ENCODE measurements at regions not wholly inside any gene's neighbourhood (a gene's known extent, or its start where the extent isn't known, plus 50 kb on each side); places are given as distances from the start of the nearest gene placed in this dataset.

DNA sequence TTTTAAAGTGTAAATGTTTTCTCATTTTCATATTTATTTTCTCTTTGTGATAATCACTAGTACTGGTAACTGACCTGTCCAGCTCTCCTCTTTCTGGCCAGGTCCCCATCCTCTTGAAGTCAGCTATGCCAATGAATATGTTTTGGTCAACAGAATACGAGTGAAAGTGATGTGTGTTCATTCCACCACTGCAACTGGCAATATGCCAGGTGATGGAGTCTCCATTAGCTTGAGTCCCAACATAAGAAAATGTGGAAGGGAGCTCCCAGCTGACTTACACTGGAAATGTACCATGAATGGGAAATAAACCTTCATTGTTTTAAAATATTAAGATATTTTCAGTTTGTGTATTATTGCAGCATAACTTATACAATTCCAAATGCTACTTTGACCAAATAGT, 75.8 kb downstream of the CCDC34 start:
- H3K23ac ChIP-seq (ENCODE audit: low read length), result no peak overlapping the region
- no peaks in the 10 kb centered on the region for H3K27me3 ChIP-seq (ENCODE audit: insufficient read depth, low read length, poor library complexity)
- no peak overlapping the region for H3K9ac ChIP-seq (ENCODE audit: low read length)
- no peak overlapping the region for H2AK5ac ChIP-seq (ENCODE audit: low read length)
- no CpG with 5 or more reads among the region's 1 CpG for whole genome bisulfite sequencing (ENCODE audit: extremely low coverage, insufficient coverage, low lambda C conversion rate)
- H3K18ac ChIP-seq (ENCODE audit: low read length), result no peak overlapping the region
- H3K56ac ChIP-seq (ENCODE audit: low read length), result no peak overlapping the region
- no peak overlapping the region for H4K8ac ChIP-seq (ENCODE audit: low read depth, low read length)
- no peak overlapping the region for H3K27ac ChIP-seq (ENCODE audit: low read depth, low read length)
- H3K79me2 ChIP-seq (ENCODE audit: control insufficient read depth, insufficient read depth, low read length), result no peaks in the 10 kb centered on the region
- peaks cover under 1% of the 10 kb centered on the region for H3K4me1 ChIP-seq (ENCODE audit: control insufficient read depth, low read depth, low read length)
- no peaks in the 10 kb centered on the region for H3K36me3 ChIP-seq (ENCODE audit: control insufficient read depth, insufficient read depth, low read length)
- H2BK120ac ChIP-seq (ENCODE audit: low read depth, low read length), result no peak overlapping the region
- no peak overlapping the region for H4K5ac ChIP-seq (ENCODE audit: low read length)
- H3K4me3 ChIP-seq (ENCODE audit: low read length), result no peak overlapping the region
- no peak overlapping the region for H3K4ac ChIP-seq (ENCODE audit: low read depth, low read length)
- H3K79me1 ChIP-seq (ENCODE audit: low read length), result no peaks in the 10 kb centered on the region
- H3K4me2 ChIP-seq (ENCODE audit: low read length), result no peak overlapping the region
- no peak overlapping the region for H2BK15ac ChIP-seq (replicated peaks; ENCODE audit: low read depth)
- no peak for DNase-seq
- H2BK5ac ChIP-seq (ENCODE audit: low read length), result no peak overlapping the region

GRCh38 chr11:27285761-27286160, 77.3 kb downstream of the CCDC34 start:
- no peak overlapping the region for H3K23ac ChIP-seq (ENCODE audit: low read length)
- peak overlapping the region; percentile 92 for H2BK120ac ChIP-seq (ENCODE audit: low read depth, low read length)
- H2BK15ac ChIP-seq (replicated peaks; ENCODE audit: low read depth), result no peak overlapping the region
- no peak overlapping the region for H2AK5ac ChIP-seq (ENCODE audit: low read length)
- no peaks in the 10 kb centered on the region for H3K36me3 ChIP-seq (ENCODE audit: control insufficient read depth, insufficient read depth, low read length)
- no peak overlapping the region for H3K9ac ChIP-seq (ENCODE audit: low read length)
- no CpG with 5 or more reads among the region's 3 CpGs for WGBS (ENCODE audit: extremely low coverage, insufficient coverage, low lambda C conversion rate)
- no peak overlapping the region for H3K18ac ChIP-seq (ENCODE audit: low read length)
- H3K27ac ChIP-seq (ENCODE audit: low read depth, low read length), result no peak overlapping the region
- H2BK5ac ChIP-seq (ENCODE audit: low read length), result no peak overlapping the region
- H3K27me3 ChIP-seq (ENCODE audit: insufficient read depth, low read length, poor library complexity), result no peaks in the 10 kb centered on the region
- H3K4ac ChIP-seq (ENCODE audit: low read depth, low read length), result no peak overlapping the region
- no peak overlapping the region for H3K4me3 ChIP-seq (ENCODE audit: low read length)
- peaks cover 6% of the 10 kb centered on the region for H3K4me1 ChIP-seq (ENCODE audit: control insufficient read depth, low read depth, low read length)
- H4K5ac ChIP-seq (ENCODE audit: low read length), result no peak overlapping the region
- H3K79me2 ChIP-seq (ENCODE audit: control insufficient read depth, insufficient read depth, low read length), result no peaks in the 10 kb centered on the region
- no peak overlapping the region for H3K56ac ChIP-seq (ENCODE audit: low read length)
- no peak overlapping the region for H3K4me2 ChIP-seq (ENCODE audit: low read length)
- H4K8ac ChIP-seq (ENCODE audit: low read depth, low read length), result no peak overlapping the region
- no peaks in the 10 kb centered on the region for H3K79me1 ChIP-seq (ENCODE audit: low read length)
- no peak for DNase-seq

DNA sequence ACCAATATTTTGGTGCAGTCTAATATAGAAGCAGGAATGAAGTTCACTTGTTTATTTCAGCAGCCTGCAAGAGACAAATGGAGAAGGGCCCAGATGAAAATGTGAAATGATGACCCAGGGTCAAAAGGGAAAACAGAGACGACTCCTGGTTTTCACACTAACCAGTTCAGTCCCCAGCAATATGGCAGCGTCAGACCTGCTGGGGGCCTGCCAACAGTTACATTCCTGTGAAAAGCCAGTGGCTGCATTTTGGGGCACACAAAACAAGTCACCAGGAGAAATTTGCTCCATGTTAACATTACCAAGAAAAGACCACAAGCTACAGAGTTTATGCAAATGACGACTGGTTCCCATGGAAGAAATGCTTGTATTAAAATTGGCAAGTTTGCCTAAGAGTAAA, 80.2 kb downstream of the CCDC34 start:
- Histone ChIP-seq H3K4ac (ENCODE audit: low read depth, low read length) (no peak overlapping the region), H3K9ac (ENCODE audit: low read length) (no peak overlapping the region), H3K56ac (ENCODE audit: low read length) (no peak overlapping the region), H3K4me2 (ENCODE audit: low read length) (no peak overlapping the region), H2BK5ac (ENCODE audit: low read length) (no peak overlapping the region), H3K36me3 (ENCODE audit: control insufficient read depth, insufficient read depth, low read length) (no peaks in the 10 kb centered on the region), H2BK15ac (replicated peaks; ENCODE audit: low read depth) (no peak overlapping the region), H3K4me3 (ENCODE audit: low read length) (no peak overlapping the region), H3K4me1 (ENCODE audit: control insufficient read depth, low read depth, low read length) (peaks cover 6% of the 10 kb centered on the region), H2AK5ac (ENCODE audit: low read length) (no peak overlapping the region), H3K23ac (ENCODE audit: low read length) (no peak overlapping the region), H3K27me3 (ENCODE audit: insufficient read depth, low read length, poor library complexity) (no peaks in the 10 kb centered on the region), H2BK120ac (ENCODE audit: low read depth, low read length) (peak overlapping the region; percentile 76), H4K8ac (ENCODE audit: low read depth, low read length) (peak overlapping the region; percentile 94), H3K27ac (ENCODE audit: low read depth, low read length) (peak overlapping the region; percentile 68), H3K18ac (ENCODE audit: low read length) (peak overlapping the region; percentile 56), H4K5ac (ENCODE audit: low read length) (no peak overlapping the region), H3K79me1 (ENCODE audit: low read length) (no peaks in the 10 kb centered on the region), H3K79me2 (ENCODE audit: control insufficient read depth, insufficient read depth, low read length) (no peaks in the 10 kb centered on the region)
- WGBS (ENCODE audit: extremely low coverage, insufficient coverage, low lambda C conversion rate), result no CpG with 5 or more reads among the region's 3 CpGs
- peak; percentile 57 for DNase-seq

GRCh38 chr11:27281740-27282590, 81.0 kb downstream of the CCDC34 start:
- H3K9ac ChIP-seq (ENCODE audit: low read length), result peak overlapping the region; percentile 12
- peak overlapping the region; percentile 68 for H3K27ac ChIP-seq (ENCODE audit: low read depth, low read length)
- H3K23ac ChIP-seq (ENCODE audit: low read length), result peak overlapping the region; percentile 70
- H3K18ac ChIP-seq (ENCODE audit: low read length), result peak overlapping the region; percentile 83
- no peaks in the 10 kb centered on the region for H3K27me3 ChIP-seq (ENCODE audit: insufficient read depth, low read length, poor library complexity)
- DNase-seq, result peak; percentile 97
- peak overlapping the region; percentile 37 for H3K4ac ChIP-seq (ENCODE audit: low read depth, low read length)
- H2BK15ac ChIP-seq (replicated peaks; ENCODE audit: low read depth), result no peak overlapping the region
- no peak overlapping the region for H4K8ac ChIP-seq (ENCODE audit: low read depth, low read length)
- no peak overlapping the region for H2AK5ac ChIP-seq (ENCODE audit: low read length)
- H2BK120ac ChIP-seq (ENCODE audit: low read depth, low read length), result peak overlapping the region; percentile 33
- H3K56ac ChIP-seq (ENCODE audit: low read length), result peak overlapping the region; percentile 87
- no CpG with 5 or more reads among the region's 9 CpGs for WGBS (ENCODE audit: extremely low coverage, insufficient coverage, low lambda C conversion rate)
- H3K4me3 ChIP-seq (ENCODE audit: low read length), result no peak overlapping the region
- no peaks in the 10 kb centered on the region for H3K79me1 ChIP-seq (ENCODE audit: low read length)
- peak overlapping the region; percentile 94 for H2BK5ac ChIP-seq (ENCODE audit: low read length)
- H3K4me2 ChIP-seq (ENCODE audit: low read length), result no peak overlapping the region
- no peaks in the 10 kb centered on the region for H3K79me2 ChIP-seq (ENCODE audit: control insufficient read depth, insufficient read depth, low read length)
- H3K4me1 ChIP-seq (ENCODE audit: control insufficient read depth, low read depth, low read length), result peaks cover 6% of the 10 kb centered on the region
- H4K5ac ChIP-seq (ENCODE audit: low read length), result no peak overlapping the region
- H3K36me3 ChIP-seq (ENCODE audit: control insufficient read depth, insufficient read depth, low read length), result no peaks in the 10 kb centered on the region

GRCh38 chr11:27281276-27281675, 81.7 kb downstream of the CCDC34 start:
- Histone ChIP-seq H4K8ac (ENCODE audit: low read depth, low read length) (no peak overlapping the region), H3K79me1 (ENCODE audit: low read length) (no peaks in the 10 kb centered on the region)
- WGBS (ENCODE audit: extremely low coverage, insufficient coverage, low lambda C conversion rate), result no CpG with 5 or more reads among the region's 2 CpGs

More at GRCh38 chr11:27281276-27281675, 81.7 kb downstream of the CCDC34 start:
- H3K27ac ChIP-seq (ENCODE audit: low read depth, low read length), result peak overlapping the region; percentile 77
- H3K4me2 ChIP-seq (ENCODE audit: low read length), result no peak overlapping the region
- DNase-seq, result no peak
- H3K18ac ChIP-seq (ENCODE audit: low read length), result peak overlapping the region; percentile 75
- H3K4me3 ChIP-seq (ENCODE audit: low read length), result no peak overlapping the region
- H2AK5ac ChIP-seq (ENCODE audit: low read length), result no peak overlapping the region
- H3K4me1 ChIP-seq (ENCODE audit: control insufficient read depth, low read depth, low read length), result peaks cover 6% of the 10 kb centered on the region
- no peaks in the 10 kb centered on the region for H3K36me3 ChIP-seq (ENCODE audit: control insufficient read depth, insufficient read depth, low read length)
- H3K9ac ChIP-seq (ENCODE audit: low read length), result no peak overlapping the region
- H3K23ac ChIP-seq (ENCODE audit: low read length), result no peak overlapping the region
- peak overlapping the region; percentile 72 for H2BK5ac ChIP-seq (ENCODE audit: low read length)
- H4K5ac ChIP-seq (ENCODE audit: low read length), result no peak overlapping the region
- no peaks in the 10 kb centered on the region for H3K27me3 ChIP-seq (ENCODE audit: insufficient read depth, low read length, poor library complexity)
- H3K56ac ChIP-seq (ENCODE audit: low read length), result peak overlapping the region; percentile 34
- H2BK15ac ChIP-seq (replicated peaks; ENCODE audit: low read depth), result no peak overlapping the region
- no peak overlapping the region for H2BK120ac ChIP-seq (ENCODE audit: low read depth, low read length)
- H3K79me2 ChIP-seq (ENCODE audit: control insufficient read depth, insufficient read depth, low read length), result no peaks in the 10 kb centered on the region
- peak overlapping the region; percentile 16 for H3K4ac ChIP-seq (ENCODE audit: low read depth, low read length)

All from mesendoderm (in vitro differentiated cells).